ENCODE measurements at regions not wholly inside any gene's neighbourhood (a gene's known extent, or its start where the extent isn't known, plus 50 kb on each side); places are given as distances from the start of the nearest gene placed in this dataset.
A peak's percentile ranks its signal among the peaks of the same experiment; 100 is the strongest.

DNA sequence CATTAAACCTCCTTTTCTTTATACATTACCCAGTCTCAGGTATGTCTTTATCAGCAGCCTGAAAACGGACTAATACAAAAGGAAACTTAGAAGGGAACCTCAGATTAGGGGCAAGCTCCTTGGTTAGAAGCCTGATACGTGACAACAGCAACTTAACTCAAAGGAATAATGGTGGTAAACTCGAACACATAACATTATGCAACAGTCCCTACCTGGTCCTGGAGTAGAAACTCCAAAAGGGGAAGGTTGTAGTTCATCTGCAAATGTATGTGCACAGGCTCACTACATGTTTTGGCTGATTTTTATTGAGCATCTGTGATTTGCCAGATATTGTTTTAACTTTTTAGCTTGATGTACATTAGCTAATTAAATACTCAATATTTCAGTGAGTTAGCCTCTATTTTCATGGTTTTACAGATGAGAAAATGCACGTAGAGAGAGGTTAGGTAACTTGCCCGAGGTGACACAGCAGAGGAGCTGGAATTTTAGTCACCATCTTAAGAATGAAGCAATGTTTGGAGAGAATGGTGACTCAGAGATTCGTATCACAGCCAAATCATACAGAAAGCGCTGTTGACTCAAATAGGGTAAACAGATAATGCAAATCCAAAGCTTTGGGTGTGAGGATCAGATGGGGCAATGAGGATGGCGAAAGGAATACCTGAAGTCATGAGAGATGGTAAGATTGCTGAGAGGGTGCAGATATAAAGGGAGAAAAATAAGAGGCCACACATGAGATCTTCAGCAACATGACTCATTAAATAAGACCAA is 194.9 kb upstream of the RBFOX1 start:
- 28 to 31% methylated on average over 8 of the region's 8 CpGs for WGBS, 2 donors
- intact Hi-C loops (cut with DNase I): no loop called here
- Histone ChIP-seq H3K27me3 (no peaks in the 10 kb centered on the region), H3K4me1 (no peaks in the 10 kb centered on the region), H3K27ac (no peak overlapping the region), H3K4me3 (no peak overlapping the region), H3K9me3 (no peaks in the 10 kb centered on the region), H3K36me3 (replicated peaks in 1 of 2; ENCODE audit: insufficient read depth in 1 of 2, low read depth in 2 of 2) (no peaks in the 10 kb centered on the region)
- no peak for TF ChIP-seq POLR2A (IDR thresholded peaks at IDR 0.05)
- TF ChIP-seq, protein P1, sequence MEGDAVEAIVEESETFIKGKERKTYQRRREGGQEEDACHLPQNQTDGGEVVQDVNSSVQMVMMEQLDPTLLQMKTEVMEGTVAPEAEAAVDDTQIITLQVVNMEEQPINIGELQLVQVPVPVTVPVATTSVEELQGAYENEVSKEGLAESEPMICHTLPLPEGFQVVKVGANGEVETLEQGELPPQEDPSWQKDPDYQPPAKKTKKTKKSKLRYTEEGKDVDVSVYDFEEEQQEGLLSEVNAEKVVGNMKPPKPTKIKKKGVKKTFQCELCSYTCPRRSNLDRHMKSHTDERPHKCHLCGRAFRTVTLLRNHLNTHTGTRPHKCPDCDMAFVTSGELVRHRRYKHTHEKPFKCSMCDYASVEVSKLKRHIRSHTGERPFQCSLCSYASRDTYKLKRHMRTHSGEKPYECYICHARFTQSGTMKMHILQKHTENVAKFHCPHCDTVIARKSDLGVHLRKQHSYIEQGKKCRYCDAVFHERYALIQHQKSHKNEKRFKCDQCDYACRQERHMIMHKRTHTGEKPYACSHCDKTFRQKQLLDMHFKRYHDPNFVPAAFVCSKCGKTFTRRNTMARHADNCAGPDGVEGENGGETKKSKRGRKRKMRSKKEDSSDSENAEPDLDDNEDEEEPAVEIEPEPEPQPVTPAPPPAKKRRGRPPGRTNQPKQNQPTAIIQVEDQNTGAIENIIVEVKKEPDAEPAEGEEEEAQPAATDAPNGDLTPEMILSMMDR (IDR thresholded peaks at IDR 0.05): no peak
- DNase-seq (peak in 1 of 4 donors; percentile 3), ATAC-seq (no peak)

DNA sequence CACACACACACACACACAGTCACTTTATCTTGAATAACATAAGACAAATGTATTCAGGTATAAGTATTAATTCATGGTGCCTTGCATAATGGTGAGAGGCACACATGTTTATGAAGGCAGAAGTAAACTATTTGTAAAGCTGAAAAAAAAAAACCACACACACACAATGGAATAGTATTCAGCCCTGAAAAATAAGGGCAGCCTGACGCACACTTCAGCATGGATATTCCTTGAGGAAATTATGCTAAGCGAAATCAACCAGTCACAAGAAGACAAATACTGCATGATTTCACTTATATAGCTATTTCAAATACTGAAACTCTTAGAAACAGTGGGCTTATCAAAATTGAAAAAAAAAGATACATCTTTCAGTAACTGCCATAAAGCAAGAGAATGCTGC is 200.2 kb upstream of the RBFOX1 start:
- H3K4me3 ChIP-seq: no peak overlapping the region
- no peaks in the 10 kb centered on the region for H3K4me1 ChIP-seq
- TF ChIP-seq POLR2A (IDR thresholded peaks at IDR 0.05): no peak
- TF ChIP-seq, protein P1 (IDR thresholded peaks at IDR 0.05): no peak
- no peaks in the 10 kb centered on the region for H3K9me3 ChIP-seq
- no peak overlapping the region for H3K27ac ChIP-seq
- H3K27me3 ChIP-seq: no peaks in the 10 kb centered on the region
- WGBS, 2 donors: 73 to 84% methylated on average over 2 of the region's 2 CpGs
- DNase-seq (no peak), ATAC-seq (no peak)
- intact Hi-C loops (cut with DNase I): no loop called here
- no peaks in the 10 kb centered on the region for H3K36me3 ChIP-seq (replicated peaks in 1 of 2; ENCODE audit: insufficient read depth in 1 of 2, low read depth in 2 of 2)

DNA sequence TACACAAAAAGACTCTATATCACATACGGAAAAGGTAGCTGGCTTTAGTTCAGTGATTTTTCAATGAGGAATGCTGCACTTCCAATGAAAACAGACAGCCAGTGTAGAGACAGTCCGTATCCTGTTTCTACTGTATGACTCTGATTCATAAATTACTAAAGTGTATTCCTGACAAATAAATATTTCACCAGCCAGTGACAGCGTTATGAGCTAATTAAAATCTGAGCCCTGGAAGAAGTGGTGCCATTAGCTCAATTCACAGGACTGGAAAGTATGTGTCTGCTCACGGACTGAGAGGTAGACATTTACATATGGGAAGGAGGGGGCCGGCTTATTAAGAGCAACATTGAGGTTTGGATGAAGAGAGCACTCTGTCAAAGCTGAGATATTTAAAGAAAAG is 207.9 kb upstream of the RBFOX1 start:
- intact Hi-C loops (cut with DNase I): no loop called here
- Histone ChIP-seq H3K4me3 (no peak overlapping the region), H3K27me3 (no peaks in the 10 kb centered on the region), H3K27ac (no peak overlapping the region), H3K36me3 (replicated peaks in 1 of 2; ENCODE audit: insufficient read depth in 1 of 2, low read depth in 2 of 2) (no peaks in the 10 kb centered on the region), H3K9me3 (no peaks in the 10 kb centered on the region), H3K4me1 (no peaks in the 10 kb centered on the region)
- TF ChIP-seq POLR2A (IDR thresholded peaks at IDR 0.05): no peak
- TF ChIP-seq, protein P1 (IDR thresholded peaks at IDR 0.05): no peak
- ATAC-seq (no peak), DNase-seq (no peak)
- WGBS, 2 donors: 38 to 49% methylated on average over 5 of the region's 5 CpGs

DNA sequence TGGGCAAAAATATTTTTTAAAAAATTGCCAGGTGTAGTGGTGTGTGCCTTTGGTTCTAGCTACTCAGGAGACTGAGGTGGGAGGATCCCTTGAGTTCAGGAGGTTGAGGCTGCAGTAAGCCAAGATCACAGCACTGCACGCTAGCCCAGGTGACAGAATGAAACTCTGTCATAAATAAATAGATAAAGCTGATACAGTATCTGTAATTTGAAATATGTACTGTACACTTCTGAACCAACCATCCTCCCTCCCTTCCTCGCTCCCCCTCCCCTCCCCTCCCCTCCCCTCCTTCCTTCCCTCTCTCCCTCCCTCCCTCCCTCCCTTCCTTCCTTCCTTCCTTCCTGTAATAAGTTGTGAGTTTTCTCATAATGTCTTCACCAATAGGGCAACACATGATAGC is 208.4 kb upstream of the RBFOX1 start:
- TF ChIP-seq, protein P1 (IDR thresholded peaks at IDR 0.05): no peak
- TF ChIP-seq POLR2A (IDR thresholded peaks at IDR 0.05): no peak
- no peaks in the 10 kb centered on the region for H3K36me3 ChIP-seq (replicated peaks in 1 of 2; ENCODE audit: insufficient read depth in 1 of 2, low read depth in 2 of 2)
- H3K4me3 ChIP-seq: no peak overlapping the region
- H3K27me3 ChIP-seq: no peaks in the 10 kb centered on the region
- H3K27ac ChIP-seq: no peak overlapping the region
- ATAC-seq: no peak
- intact Hi-C loops (cut with DNase I): no loop called here
- WGBS, 2 donors: 40 to 64% methylated on average over 2 of the region's 2 CpGs
- no peaks in the 10 kb centered on the region for H3K9me3 ChIP-seq
- no peaks in the 10 kb centered on the region for H3K4me1 ChIP-seq
- DNase-seq: no peak

DNA sequence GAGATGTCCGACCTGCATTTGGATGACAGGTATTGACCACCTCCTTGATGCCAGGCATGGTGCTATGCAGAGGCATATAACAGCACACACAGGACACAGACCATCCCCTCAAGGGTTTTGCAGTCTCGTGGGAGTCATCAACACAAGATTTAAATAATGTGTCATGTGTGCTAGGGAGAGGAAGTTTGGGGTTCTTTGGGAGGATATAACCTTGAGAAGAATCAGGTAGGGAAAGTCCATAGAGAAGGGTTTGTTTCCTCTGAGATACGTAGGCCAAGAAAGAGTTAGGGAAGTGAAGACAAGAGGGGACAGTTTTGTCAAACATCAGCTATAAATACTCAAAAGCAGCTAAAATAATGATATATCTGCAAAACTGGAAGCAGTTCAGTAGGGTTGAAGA is 215.9 kb upstream of the RBFOX1 start:
- H3K36me3 ChIP-seq (replicated peaks in 1 of 2; ENCODE audit: insufficient read depth in 1 of 2, low read depth in 2 of 2): no peaks in the 10 kb centered on the region
- DNase-seq (no peak), ATAC-seq (no peak)
- H3K27me3 ChIP-seq: no peaks in the 10 kb centered on the region
- no peaks in the 10 kb centered on the region for H3K9me3 ChIP-seq
- H3K27ac ChIP-seq: no peak overlapping the region
- intact Hi-C loops (cut with DNase I): no loop called here
- TF ChIP-seq POLR2A (IDR thresholded peaks at IDR 0.05): no peak
- TF ChIP-seq, protein P1 (IDR thresholded peaks at IDR 0.05): no peak
- no peak overlapping the region for H3K4me3 ChIP-seq
- H3K4me1 ChIP-seq: no peaks in the 10 kb centered on the region
- 46 to 54% methylated on average over 3 of the region's 3 CpGs for WGBS, 2 donors
